Breast epithelium (tissue), 4 donors: ENCODE measurements at regions not wholly inside any gene's neighbourhood (a gene's known extent, or its start where the extent isn't known, plus 50 kb on each side); places are given as distances from the start of the nearest gene placed in this dataset.

Experiments used
- DNase-seq, 2 donors: peaks; one replicate each; pipeline ENCODE4 v3.0.0-alpha.2; 2019; ENCODE audit warnings: low spot score in 2 of 2
- H3K27ac ChIP-seq, 2 donors: fragments of 200-600 bp; sonication (generic) in 1 of 2; one replicate each; pipeline ENCODE4 v1.5.1; 2016 to 2019; ENCODE audit warnings: mild to moderate bottlenecking in 1 of 2
- H3K27me3 ChIP-seq, 2 donors: fragments of 200-600 bp; sonication (generic) in 1 of 2; one replicate each; pipeline versions ENCODE4 v1.5.1 to v1.6.0; 2017 to 2019; ENCODE audit warnings: control low read depth in 1 of 2, mild to moderate bottlenecking in 1 of 2
- H3K36me3 ChIP-seq: fragments of 200-600 bp; one replicate; pipeline ENCODE4 v1.5.1; 2019
- H3K4me1 ChIP-seq, 2 donors: fragments of 200-600 bp; sonication (generic); one replicate each; pipeline ENCODE4 v1.5.1; 2016 to 2019; ENCODE audit warnings: control low read depth in 1 of 2
- H3K4me3 ChIP-seq, 3 donors: fragments of 200-600 bp; sonication (generic); 1 replicate in 2 of 3; 2 replicates in 1 of 3; pipeline ENCODE4 v1.5.1; 2016 to 2019; ENCODE audit warnings: mild to moderate bottlenecking in 3 of 3, moderate library complexity in 2 of 3
- H3K9me3 ChIP-seq, 2 donors: fragments of 200-600 bp; sonication (generic) in 1 of 2; one replicate each; pipeline ENCODE4 v1.5.1; 2016 to 2019; ENCODE audit warnings: control low read depth in 1 of 2
- POLR2A ChIP-seq: fragments of 450-650 bp; IDR thresholded peaks from one replicate; pipeline ENCODE4 v1.6.1; 2016; ENCODE audit warnings: antibody characterized with exemption, mild to moderate bottlenecking, moderate library complexity
- POLR2AphosphoS5 ChIP-seq, 3 donors: sonication (generic); formaldehyde crosslinking; IDR thresholded peaks; one replicate each; pipeline ENCODE4 v1.6.1; 2017; ENCODE audit warnings: antibody characterized with exemption in 3 of 3
- intact Hi-C: fragments of 100-400 bp; cut with DNase I; formaldehyde crosslinking; loops from one replicate; pipeline ENCODE4 v1.15.1; 2023; ENCODE audit warnings: low total_unique reads
- TF ChIP-seq, protein P1 (sequence below), 3 donors: fragments of 450-650 bp; IDR thresholded peaks; one replicate each; pipeline ENCODE4 v1.5.1; 2016 to 2017; ENCODE audit warnings: antibody characterized with exemption in 3 of 3, mild to moderate bottlenecking in 3 of 3, moderate library complexity in 3 of 3

DNA sequence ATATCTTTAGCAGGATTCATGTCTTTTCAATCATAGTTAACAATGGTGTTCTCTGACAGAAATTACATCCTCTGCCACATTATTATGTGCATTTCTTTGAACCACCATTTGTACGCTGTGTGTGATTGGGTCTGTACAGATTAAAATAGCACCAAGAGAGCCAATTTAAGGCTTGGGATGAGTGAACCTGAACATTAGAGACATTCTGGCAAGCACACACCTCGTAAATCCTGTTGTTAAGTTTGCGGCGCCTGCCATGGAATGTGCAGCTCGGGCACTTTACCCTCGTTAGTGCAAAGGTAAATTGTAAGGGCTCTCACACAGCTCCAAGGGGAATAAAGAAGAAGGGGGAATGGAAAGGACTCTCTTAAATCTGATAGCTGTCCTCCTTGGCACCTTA is 482.4 kb upstream of the DPPA4 start:
- H3K4me3 ChIP-seq, result no peak overlapping the region
- no peak for DNase-seq
- no peaks in the 10 kb centered on the region for H3K4me1 ChIP-seq
- no peaks in the 10 kb centered on the region for H3K36me3 ChIP-seq
- H3K9me3 ChIP-seq, result no peaks in the 10 kb centered on the region
- intact Hi-C loops, result no loop called here
- H3K27ac ChIP-seq, result no peak overlapping the region
- H3K27me3 ChIP-seq, result no peaks in the 10 kb centered on the region
- TF ChIP-seq POLR2A (no peak), POLR2AphosphoS5 (IDR thresholded peaks at IDR 0.05) (no peak)
- TF ChIP-seq, protein P1, sequence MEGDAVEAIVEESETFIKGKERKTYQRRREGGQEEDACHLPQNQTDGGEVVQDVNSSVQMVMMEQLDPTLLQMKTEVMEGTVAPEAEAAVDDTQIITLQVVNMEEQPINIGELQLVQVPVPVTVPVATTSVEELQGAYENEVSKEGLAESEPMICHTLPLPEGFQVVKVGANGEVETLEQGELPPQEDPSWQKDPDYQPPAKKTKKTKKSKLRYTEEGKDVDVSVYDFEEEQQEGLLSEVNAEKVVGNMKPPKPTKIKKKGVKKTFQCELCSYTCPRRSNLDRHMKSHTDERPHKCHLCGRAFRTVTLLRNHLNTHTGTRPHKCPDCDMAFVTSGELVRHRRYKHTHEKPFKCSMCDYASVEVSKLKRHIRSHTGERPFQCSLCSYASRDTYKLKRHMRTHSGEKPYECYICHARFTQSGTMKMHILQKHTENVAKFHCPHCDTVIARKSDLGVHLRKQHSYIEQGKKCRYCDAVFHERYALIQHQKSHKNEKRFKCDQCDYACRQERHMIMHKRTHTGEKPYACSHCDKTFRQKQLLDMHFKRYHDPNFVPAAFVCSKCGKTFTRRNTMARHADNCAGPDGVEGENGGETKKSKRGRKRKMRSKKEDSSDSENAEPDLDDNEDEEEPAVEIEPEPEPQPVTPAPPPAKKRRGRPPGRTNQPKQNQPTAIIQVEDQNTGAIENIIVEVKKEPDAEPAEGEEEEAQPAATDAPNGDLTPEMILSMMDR (IDR thresholded peaks at IDR 0.05), result no peak

DNA sequence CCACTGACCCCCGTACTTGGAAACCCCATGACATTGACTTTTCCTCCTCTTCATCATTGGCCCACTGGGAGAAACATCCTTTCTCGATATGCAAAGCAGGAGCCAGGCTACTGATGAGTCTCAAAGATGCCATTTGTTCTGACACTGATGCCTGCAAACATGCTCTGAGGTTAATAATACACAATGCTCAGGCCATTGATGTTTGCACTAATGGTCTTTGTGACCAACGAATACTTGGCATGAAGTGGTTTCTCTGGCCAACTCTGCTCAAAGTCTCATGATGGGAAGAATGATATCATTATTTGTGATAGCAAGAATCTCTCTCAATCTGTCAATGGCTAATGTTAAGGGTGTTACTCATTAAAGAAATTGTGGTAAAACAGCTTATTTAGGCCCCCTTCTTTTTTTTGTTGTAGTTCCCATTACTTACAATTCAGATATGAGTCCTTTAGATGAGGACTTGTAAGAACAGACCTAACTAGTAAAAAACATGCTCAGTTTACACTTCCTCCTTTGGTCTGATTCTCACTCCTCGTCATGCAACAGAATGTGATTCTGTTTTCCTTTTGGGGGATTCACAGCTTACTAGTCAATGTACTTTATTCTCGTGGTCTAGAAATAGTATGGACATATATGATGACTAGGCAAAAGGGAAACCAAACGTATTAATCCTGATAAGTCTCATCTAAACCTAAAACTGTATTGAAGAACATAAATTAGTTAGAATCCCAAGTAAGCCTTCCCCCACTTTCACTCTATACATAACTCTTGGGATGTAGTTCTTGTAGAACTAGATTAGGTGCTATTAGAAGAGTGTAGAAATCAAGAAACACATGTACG is 488.8 kb upstream of the DPPA4 start:
- Histone ChIP-seq H3K4me3 (no peak overlapping the region), H3K27me3 (no peaks in the 10 kb centered on the region), H3K4me1 (no peaks in the 10 kb centered on the region), H3K9me3 (peaks cover 0 to under 1% of the 10 kb centered on the region in 2 donors), H3K36me3 (no peaks in the 10 kb centered on the region), H3K27ac (no peak overlapping the region)
- no peak for DNase-seq
- intact Hi-C loops, result no loop called here
- TF ChIP-seq POLR2AphosphoS5 (IDR thresholded peaks at IDR 0.05), result no peak
- TF ChIP-seq POLR2A, result no peak
- TF ChIP-seq, protein P1 (IDR thresholded peaks at IDR 0.05), result no peak

DNA sequence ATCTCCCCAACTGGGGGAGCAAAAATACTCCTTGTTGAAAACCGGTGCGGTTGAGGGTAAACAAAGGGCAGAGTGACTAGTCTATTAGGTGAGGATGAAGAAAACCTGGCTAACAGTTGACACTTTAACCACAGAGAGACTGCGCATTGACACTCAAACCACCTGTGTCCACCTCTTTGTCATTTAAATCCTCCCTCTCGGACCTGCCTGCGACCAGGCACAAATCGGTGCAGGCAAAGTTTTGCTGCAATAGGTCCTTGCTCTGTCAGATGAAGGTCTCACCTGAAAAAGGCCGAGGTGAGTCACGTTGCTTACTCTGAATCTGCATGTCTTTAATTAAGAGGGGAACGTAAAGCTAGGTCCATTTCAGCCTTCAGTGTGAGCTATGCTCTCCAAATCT is 494.1 kb upstream of the DPPA4 start:
- Histone ChIP-seq H3K27me3 (no peaks in the 10 kb centered on the region), H3K9me3 (peaks cover 0 to 7% of the 10 kb centered on the region in 2 donors), H3K4me3 (no peak overlapping the region), H3K36me3 (no peaks in the 10 kb centered on the region), H3K4me1 (no peaks in the 10 kb centered on the region), H3K27ac (no peak overlapping the region)
- DNase-seq, result no peak
- TF ChIP-seq POLR2AphosphoS5 (IDR thresholded peaks at IDR 0.05) (no peak), POLR2A (no peak)
- TF ChIP-seq, protein P1 (IDR thresholded peaks at IDR 0.05), result no peak
- intact Hi-C loops, result no loop called here

DNA sequence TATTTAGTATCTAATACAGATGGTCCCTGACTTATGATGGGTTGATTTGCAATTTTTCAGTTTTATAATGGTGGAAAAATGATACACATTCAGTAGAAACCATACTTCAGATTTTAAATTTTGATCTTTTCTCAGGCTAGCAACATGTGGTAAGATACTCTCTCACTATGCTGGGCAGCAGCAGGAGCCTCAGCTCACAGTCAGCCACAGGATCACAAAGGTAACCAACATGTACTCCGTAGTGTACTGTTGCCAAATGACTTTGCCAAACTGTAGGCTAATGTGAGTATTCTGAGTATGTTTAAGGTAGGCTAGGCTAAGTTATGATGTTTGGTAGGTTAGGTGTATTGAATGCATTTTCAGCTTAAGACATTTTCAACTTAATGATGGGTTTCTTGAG is 498.6 kb upstream of the DPPA4 start:
- Histone ChIP-seq H3K9me3 (peaks cover 0 to 7% of the 10 kb centered on the region in 2 donors), H3K4me3 (no peak overlapping the region), H3K4me1 (no peaks in the 10 kb centered on the region), H3K27me3 (no peaks in the 10 kb centered on the region), H3K27ac (no peak overlapping the region), H3K36me3 (no peaks in the 10 kb centered on the region)
- intact Hi-C loops, result no loop called here
- no peak for DNase-seq
- TF ChIP-seq POLR2AphosphoS5 (IDR thresholded peaks at IDR 0.05) (no peak), POLR2A (no peak)
- TF ChIP-seq, protein P1 (IDR thresholded peaks at IDR 0.05), result no peak

DNA sequence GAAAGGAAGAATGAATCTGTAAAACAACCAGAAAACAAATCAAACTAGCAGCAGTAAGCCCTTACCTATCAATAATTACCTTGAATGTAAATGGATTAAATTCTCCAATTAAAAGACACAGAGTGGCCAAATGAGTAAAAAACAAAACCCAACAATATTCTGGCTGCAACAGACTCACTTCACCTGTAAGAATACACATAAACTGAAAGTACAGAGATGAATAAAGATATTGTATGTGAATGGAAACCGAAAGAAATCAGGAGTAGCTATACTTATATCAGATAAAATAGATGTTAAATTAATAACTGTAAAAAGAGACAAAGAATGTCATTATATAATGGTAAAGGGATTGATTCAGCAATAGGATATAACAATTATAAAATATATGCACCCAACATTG is 514.5 kb upstream of the DPPA4 start:
- H3K9me3 ChIP-seq, result peaks cover 9 to 27% of the 10 kb centered on the region in 2 donors
- H3K4me1 ChIP-seq, result no peaks in the 10 kb centered on the region
- no peak for TF ChIP-seq POLR2AphosphoS5 (IDR thresholded peaks at IDR 0.05)
- TF ChIP-seq POLR2A, result no peak
- TF ChIP-seq, protein P1 (IDR thresholded peaks at IDR 0.05), result no peak
- intact Hi-C loops, result no loop called here
- no peaks in the 10 kb centered on the region for H3K27me3 ChIP-seq
- DNase-seq, result no peak
- H3K4me3 ChIP-seq, result no peak overlapping the region
- no peaks in the 10 kb centered on the region for H3K36me3 ChIP-seq
- no peak overlapping the region for H3K27ac ChIP-seq
